IMR-90 (cell line): ENCODE measurements at regions not wholly inside any gene's neighbourhood (a gene's known extent, or its start where the extent isn't known, plus 50 kb on each side); places are given as distances from the start of the nearest gene placed in this dataset.

Experiments
- ATAC-seq: fragments of 200-7000 bp; cut with Tn5 transposase; 2 replicates; pipeline ENCODE4 v1.9.1; 2020; ENCODE audit warnings: low read depth, mild to moderate bottlenecking, moderate library complexity
- BruUV-seq: library from RNA; stranded (reverse); fragments of 400-500 nt; replicated peaks from 2 replicates; lab custom pipeline; 2021; lab: Mats Ljungman, UMichigan
- CTCF ChIA-PET: fragments of 300-600 bp; formaldehyde crosslinking; extraction: SDS; loops from one replicate; lab custom pipeline; 2021; ENCODE audit warnings: antibody characterized with exemption; lab: Yijun Ruan, JAX
- POLR2A ChIA-PET: fragments of 300-600 bp; sonication (Branson Sonifier 250); formaldehyde crosslinking; loops from one replicate; lab custom pipeline; 2022; ENCODE audit warnings: antibody characterized with exemption; ENCODE audit not compliant: unreplicated experiment; lab: Charles Lee
- DNase-seq: peaks from one replicate; pipeline ENCODE4 v3.0.0; 2013
- H2AFZ ChIP-seq: replicated peaks from 2 replicates; pipeline ENCODE3; 2013; ENCODE audit warnings: low read length, mild to moderate bottlenecking; ENCODE audit not compliant: poor library complexity
- H2AK5ac ChIP-seq: 2 replicates; pipeline ENCODE4 v1.6.1; 2013; ENCODE audit warnings: low read depth, low read length, inconsistent platforms
- H2AK9ac ChIP-seq: replicated peaks from 2 replicates; pipeline ENCODE3; 2013; ENCODE audit warnings: mild to moderate bottlenecking, low read depth, low read length, moderate library complexity; ENCODE audit not compliant: poor library complexity
- H2BK120ac ChIP-seq: 2 replicates; pipeline ENCODE4 v1.6.1; 2013; ENCODE audit warnings: low read depth, low read length, inconsistent platforms
- H2BK15ac ChIP-seq: 3 replicates; pipeline ENCODE4 v1.6.1; 2013; ENCODE audit warnings: low read depth, low read length, inconsistent platforms
- H2BK20ac ChIP-seq: 2 replicates; pipeline ENCODE4 v1.6.1; 2013; ENCODE audit warnings: low read depth, mild to moderate bottlenecking, inconsistent platforms, low read length, moderate library complexity
- H2BK5ac ChIP-seq: 2 replicates; pipeline ENCODE4 v1.6.1; 2013; ENCODE audit warnings: mild to moderate bottlenecking, low read depth, low read length, inconsistent platforms; ENCODE audit not compliant: poor library complexity, severe bottlenecking
- H3K14ac ChIP-seq: replicated peaks from 2 replicates; pipeline ENCODE4 v1.6.1; 2013; ENCODE audit warnings: low read depth, low read length, inconsistent platforms
- H3K18ac ChIP-seq: 2 replicates; pipeline ENCODE4 v1.6.1; 2013; ENCODE audit warnings: low read depth, low read length, control low read depth
- H3K23ac ChIP-seq: 2 replicates; pipeline ENCODE4 v1.6.1; 2013; ENCODE audit warnings: low read depth, low read length, inconsistent platforms
- H3K27ac ChIP-seq: 2 replicates; pipeline ENCODE4 v1.5.1; 2013; ENCODE audit warnings: mild to moderate bottlenecking, control low read depth, low read length; ENCODE audit not compliant: insufficient read depth
- H3K27me3 ChIP-seq: 2 replicates; pipeline ENCODE4 v1.6.1; 2013; ENCODE audit warnings: low read length; ENCODE audit not compliant: control insufficient read depth, insufficient read depth
- H3K36me3 ChIP-seq: 2 replicates; pipeline ENCODE4 v1.6.1; 2013; ENCODE audit warnings: low read length, mixed read lengths; ENCODE audit not compliant: control insufficient read depth, insufficient read depth
- H3K4ac ChIP-seq: 2 replicates; pipeline ENCODE4 v1.6.1; 2013; ENCODE audit warnings: low read depth, low read length, inconsistent platforms
- H3K4me1 ChIP-seq: 2 replicates; pipeline ENCODE4 v1.6.1; 2013; ENCODE audit warnings: low read length, mixed read lengths; ENCODE audit not compliant: control insufficient read depth, insufficient read depth
- H3K4me2 ChIP-seq: 2 replicates; pipeline ENCODE4 v1.6.1; 2013; ENCODE audit warnings: low read depth, mild to moderate bottlenecking, control low read depth, low read length, moderate library complexity
- H3K4me3 ChIP-seq: 2 replicates; pipeline ENCODE4 v1.5.1; 2013; ENCODE audit warnings: low read depth, mild to moderate bottlenecking, control low read depth, low read length, moderate library complexity; ENCODE audit not compliant: insufficient read depth
- H3K56ac ChIP-seq: 2 replicates; pipeline ENCODE4 v1.6.1; 2013; ENCODE audit warnings: low read length, inconsistent platforms; ENCODE audit not compliant: insufficient read depth; ENCODE audit errors: extremely low read depth
- H3K79me1 ChIP-seq, 2 experiments: 2 replicates each; pipeline ENCODE4 v1.6.1; 2013; ENCODE audit warnings: low read length in 2 of 2, inconsistent platforms in 1 of 2, low read depth in 1 of 2
- H3K9ac ChIP-seq: 2 replicates; pipeline ENCODE4 v1.6.1; 2013; ENCODE audit warnings: low read depth, low read length, control low read depth
- H3K9me1 ChIP-seq: 2 replicates; pipeline ENCODE4 v1.6.1; 2013; ENCODE audit warnings: low read length, inconsistent platforms; ENCODE audit not compliant: insufficient read depth
- H3K9me3 ChIP-seq: 2 replicates; pipeline ENCODE4 v1.6.1; 2013; ENCODE audit warnings: low read length; ENCODE audit not compliant: control insufficient read depth, insufficient read depth
- H4K20me1 ChIP-seq: 2 replicates; pipeline ENCODE4 v1.6.1; 2013; ENCODE audit warnings: low read length, inconsistent platforms; ENCODE audit not compliant: insufficient read depth
- H4K5ac ChIP-seq: 2 replicates; pipeline ENCODE4 v1.6.1; 2013; ENCODE audit warnings: mild to moderate bottlenecking, low read depth, low read length, control low read depth
- H4K8ac ChIP-seq, 2 experiments: 2 replicates each; pipeline ENCODE4 v1.6.1; 2013; ENCODE audit warnings: low read depth in 2 of 2, low read length in 2 of 2, control low read depth in 1 of 2, inconsistent platforms in 1 of 2
- H4K91ac ChIP-seq: 2 replicates; pipeline ENCODE4 v1.6.1; 2013; ENCODE audit warnings: low read depth, low read length, inconsistent platforms; ENCODE audit not compliant: insufficient read depth
- BHLHE40 ChIP-seq: fragments of 150-350 bp; IDR thresholded peaks from 2 replicates; pipeline ENCODE4 v1.6.1; 2016; ENCODE audit warnings: mild to moderate bottlenecking, low read depth, low read length
- CHD1 ChIP-seq: IDR thresholded peaks from 2 replicates; pipeline ENCODE4 v1.6.1; 2012; ENCODE audit warnings: low read depth, low read length, improper control_type of control experiment
- CTCF ChIP-seq: conservative IDR thresholded peaks from 2 replicates; pipeline ENCODE4 v1.5.1; 2012; ENCODE audit warnings: mild to moderate bottlenecking, low read depth, low read length, improper control_type of control experiment
- NFE2L2 ChIP-seq: fragments of 150-350 bp; IDR thresholded peaks from 2 replicates; pipeline ENCODE4 v1.6.1; 2016; ENCODE audit warnings: low read depth, mild to moderate bottlenecking, low read length
- RCOR1 ChIP-seq: IDR thresholded peaks from 2 replicates; pipeline ENCODE4 v1.6.1; 2012; ENCODE audit warnings: mild to moderate bottlenecking, low read length, improper control_type of control experiment; ENCODE audit not compliant: insufficient replicate concordance
- SMC3 ChIP-seq: fragments of 150-350 bp; IDR thresholded peaks from 2 replicates; pipeline ENCODE4 v1.6.1; 2016; ENCODE audit warnings: low read depth, mild to moderate bottlenecking, antibody characterized with exemption, low read length, moderate library complexity
- dilution Hi-C: fragments of 300-500 bp; cut with HindIII; formaldehyde crosslinking; loops from one replicate; pipeline ENCODE4 v1.14.3; 2018; ENCODE audit warnings: low sequenced_read_pairs; ENCODE audit not compliant: unreplicated experiment
- in situ Hi-C: fragments of 300-500 bp; cut with MboI; formaldehyde crosslinking; loops from 3 replicates; pipeline ENCODE4 v1.14.3; 2019; ENCODE audit warnings: low sequenced_read_pairs, inconsistent platforms, mixed read lengths
- intact Hi-C: fragments of 100-400 bp; cut with micrococcal nuclease; formaldehyde crosslinking; loops from 2 replicates; pipeline ENCODE4 v1.10.0; 2022

- dilution Hi-C loops, result no loop called here
- in situ Hi-C loops, result no loop called here
- H2AFZ ChIP-seq, result no peak overlapping the region
- H2BK15ac ChIP-seq, result no peak overlapping the region
- H3K9me1 ChIP-seq, result no peaks in the 10 kb centered on the region
- intact Hi-C loops, result no loop called here
- DNase-seq (no peak), ATAC-seq (no peak)
- TF ChIP-seq CTCF (no peak), BHLHE40 (no peak), RCOR1 (no peak), CHD1 (no peak), SMC3 (no peak), NFE2L2 (no peak)
- H3K79me1 ChIP-seq, result no peaks in the 10 kb centered on the region
- H3K56ac ChIP-seq, result no peak overlapping the region
- no peak overlapping the region for H4K5ac ChIP-seq
- no peak overlapping the region for H2AK9ac ChIP-seq
- no peak overlapping the region for H3K14ac ChIP-seq
- no peak overlapping the region for H3K18ac ChIP-seq
- no peaks in the 10 kb centered on the region for H3K27me3 ChIP-seq
- H3K4me3 ChIP-seq, result no peak overlapping the region
- H2BK20ac ChIP-seq, result no peak overlapping the region
- no peak overlapping the region for H4K8ac ChIP-seq
- H3K9ac ChIP-seq, result no peak overlapping the region
- no peaks in the 10 kb centered on the region for H4K20me1 ChIP-seq
- no TSS peak for BruUV-seq
- no peak overlapping the region for H3K27ac ChIP-seq
- H3K4ac ChIP-seq, result no peak overlapping the region
- no peak overlapping the region for H4K91ac ChIP-seq
- no peak overlapping the region for H2BK120ac ChIP-seq
- no peaks in the 10 kb centered on the region for H3K36me3 ChIP-seq
- ChIA-PET POLR2A (no interaction called here), CTCF (no interaction called here)
- no peak overlapping the region for H2AK5ac ChIP-seq
- no peaks in the 10 kb centered on the region for H3K4me1 ChIP-seq
- no peak overlapping the region for H3K4me2 ChIP-seq
- H3K23ac ChIP-seq, result no peak overlapping the region
- no peaks in the 10 kb centered on the region for H3K9me3 ChIP-seq
- H2BK5ac ChIP-seq, result no peak overlapping the region
These were observed 1259.9 kb downstream of the CDH12 start for GRCh38 chr5:21593261-21593660.
